ENCODE measurements at regions not wholly inside any gene's neighbourhood (a gene's known extent, or its start where the extent isn't known, plus 50 kb on each side); places are given as distances from the start of the nearest gene placed in this dataset.

DNA sequence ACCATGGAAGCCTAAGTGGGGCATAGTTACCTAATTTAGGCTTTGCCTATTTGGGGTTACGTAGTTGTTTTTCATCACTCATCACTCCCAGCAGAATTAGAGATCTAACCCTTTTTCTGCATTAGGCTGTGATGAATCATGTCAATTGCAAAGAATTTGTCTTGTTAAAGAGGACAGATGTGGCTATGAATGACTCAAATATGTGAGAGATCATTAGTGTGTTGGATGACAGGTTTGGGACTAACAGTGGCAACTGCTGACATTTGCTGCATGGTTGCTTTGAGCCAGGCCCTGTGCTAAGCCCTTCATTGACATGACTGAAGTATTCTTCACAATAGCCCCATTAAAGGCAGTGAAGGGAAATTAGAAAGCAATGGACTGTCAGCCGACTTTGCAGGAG, 83.4 kb upstream of the BMPER start:
- no peak for DNase-seq

- no peak for DNase-seq
Measured at GRCh38 chr7:33823913-33824312, 81.4 kb upstream of the BMPER start.

DNA sequence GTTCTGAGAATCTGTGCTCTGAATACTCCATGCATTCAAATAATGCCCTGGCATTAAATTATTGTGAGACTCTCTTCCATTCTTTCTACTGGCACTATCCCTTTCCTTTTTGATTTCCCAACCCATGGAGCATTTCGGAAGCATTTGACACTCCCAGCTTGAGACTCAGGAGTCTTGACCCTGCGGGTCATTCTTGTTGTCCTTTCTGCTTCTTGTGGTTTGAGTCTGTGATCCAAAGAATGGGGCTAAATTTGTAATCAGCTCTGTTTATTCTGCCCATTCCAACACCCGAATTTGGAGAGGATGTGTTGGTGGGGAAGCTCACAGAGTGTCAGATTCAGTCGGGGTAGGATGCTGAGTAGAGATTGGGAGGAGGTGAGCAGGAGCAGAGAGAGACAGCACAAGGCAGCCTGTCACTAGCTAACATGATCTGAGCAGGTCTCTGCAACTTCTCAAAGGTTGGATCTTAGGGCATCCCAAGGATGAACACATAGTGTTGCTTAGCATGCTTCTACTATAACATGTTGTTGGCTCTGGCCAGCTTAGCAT, 80.4 kb upstream of the BMPER start:
- DNase-seq, result no peak

- no peak for DNase-seq
Measured at GRCh38 chr7:33825644-33826043, 79.7 kb upstream of the BMPER start.

- no peak for DNase-seq
Measured at GRCh38 chr7:33829536-33829935, 75.8 kb upstream of the BMPER start.

DNA sequence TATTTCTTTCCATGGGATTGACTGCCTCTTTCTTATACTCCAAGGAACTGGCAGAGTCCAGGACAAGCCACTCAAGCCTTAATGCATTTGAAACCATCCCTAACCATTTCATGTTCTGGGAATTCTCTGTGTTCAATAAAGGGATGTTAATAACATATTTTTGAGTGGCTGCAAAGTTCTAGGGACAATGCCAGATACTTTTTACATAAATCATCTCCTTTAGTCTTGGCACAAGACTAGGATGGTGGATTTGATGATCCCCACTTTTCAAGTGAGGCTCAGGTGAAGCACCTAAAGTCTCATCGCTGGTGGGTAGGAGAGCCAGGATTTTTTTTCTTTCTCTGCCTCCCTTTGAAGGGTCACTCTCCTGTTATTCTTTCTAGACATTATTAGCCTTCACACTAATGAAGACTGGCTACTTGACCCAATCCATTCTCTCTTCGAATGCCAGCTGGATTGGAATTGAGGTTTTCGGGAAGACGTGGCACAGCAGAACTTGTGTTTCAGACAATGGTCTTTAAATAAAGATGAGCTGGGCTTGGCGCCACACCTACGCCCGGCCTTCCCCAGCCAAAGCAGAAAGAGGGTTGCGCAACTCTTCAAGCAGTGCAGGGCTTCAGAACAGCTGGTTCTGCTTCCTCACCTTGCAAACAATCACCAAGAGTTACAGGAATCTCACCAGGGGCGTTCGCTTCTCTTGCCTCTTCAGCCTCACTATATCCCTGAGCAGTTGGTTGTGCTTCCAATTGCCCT, 73.8 kb upstream of the BMPER start:
- DNase-seq, result no peak

DNA sequence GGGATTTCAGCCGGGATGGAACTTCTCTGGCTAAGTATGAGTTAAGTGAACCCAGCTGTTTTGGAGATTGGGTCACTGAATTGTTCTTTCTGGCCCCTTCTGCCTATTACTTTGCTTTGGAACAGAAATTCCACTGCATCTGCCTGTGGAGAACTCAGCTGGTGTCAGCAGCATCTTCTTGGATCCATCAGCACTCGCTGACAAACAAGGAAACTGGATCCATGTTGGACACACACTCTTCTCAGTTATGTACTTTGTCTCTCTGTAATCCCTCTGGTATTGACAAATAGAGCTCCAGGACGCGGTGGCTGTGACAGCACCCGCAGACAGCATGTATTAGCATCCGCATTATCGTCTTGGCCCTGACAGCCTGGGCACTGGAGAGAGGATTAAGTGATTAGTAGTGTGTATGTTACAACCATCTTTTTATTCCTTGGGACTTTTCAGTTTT, 73.0 kb upstream of the BMPER start:
- no peak for DNase-seq

DNA sequence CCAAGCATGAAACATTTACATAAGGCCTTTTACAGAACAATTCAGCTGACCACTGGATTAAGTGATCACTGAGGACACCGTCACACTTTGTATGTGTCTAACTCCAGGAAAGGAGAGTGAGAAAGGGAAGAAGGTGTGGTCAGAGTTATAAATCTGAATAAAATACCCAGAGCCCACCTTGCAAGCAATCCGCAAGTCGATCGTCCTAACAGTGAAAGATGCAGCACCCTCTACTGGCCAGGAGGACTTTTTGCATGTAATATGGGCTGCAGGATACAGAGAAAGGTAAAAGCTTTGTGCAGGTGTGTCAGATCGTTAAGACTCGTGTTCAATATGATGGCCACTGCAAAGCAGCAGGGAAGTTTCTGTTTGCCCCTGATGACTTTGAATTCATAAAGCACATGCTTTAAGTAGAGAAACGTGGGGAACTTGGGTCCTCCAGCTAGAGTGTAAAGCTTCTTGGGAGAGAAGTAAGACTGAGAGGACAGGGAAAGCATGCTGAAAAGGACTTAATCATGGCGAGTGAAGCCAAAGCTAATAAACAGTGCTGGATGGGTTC, 68.5 kb upstream of the BMPER start:
- DNase-seq, result peak; percentile 36

- no peak for DNase-seq
Measured at GRCh38 chr7:33837356-33837851, 67.9 kb upstream of the BMPER start.

GRCh38 chr7:33841031-33841430, 64.3 kb upstream of the BMPER start:
- DNase-seq, result no peak

- DNase-seq, result no peak
Measured at GRCh38 chr7:33841705-33842129, 63.6 kb upstream of the BMPER start.

DNA sequence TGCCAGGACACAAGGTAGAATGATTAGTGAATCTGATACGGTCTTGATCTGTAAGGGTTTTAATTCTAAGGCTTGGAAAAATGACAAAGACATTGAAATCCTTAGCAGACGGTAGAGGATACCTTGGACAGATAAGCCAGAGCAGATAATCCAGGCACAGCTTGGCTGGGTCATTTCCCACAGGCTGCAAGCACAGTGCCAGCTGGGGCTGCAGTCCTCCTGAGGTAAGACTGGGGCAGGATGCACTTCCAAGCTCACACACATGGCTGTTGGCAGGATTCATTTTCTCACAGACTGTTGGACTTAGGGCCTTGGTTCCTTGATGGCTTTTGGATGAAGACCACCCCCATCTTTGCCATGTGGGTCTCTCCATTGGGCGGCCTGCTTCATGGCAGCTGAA, 63.2 kb upstream of the BMPER start:
- no peak for DNase-seq

GRCh38 chr7:33845991-33846509, 59.3 kb upstream of the BMPER start:
- DNase-seq, result no peak

- no peak for DNase-seq
Measured at GRCh38 chr7:33849004-33849403, 56.3 kb upstream of the BMPER start.

DNA sequence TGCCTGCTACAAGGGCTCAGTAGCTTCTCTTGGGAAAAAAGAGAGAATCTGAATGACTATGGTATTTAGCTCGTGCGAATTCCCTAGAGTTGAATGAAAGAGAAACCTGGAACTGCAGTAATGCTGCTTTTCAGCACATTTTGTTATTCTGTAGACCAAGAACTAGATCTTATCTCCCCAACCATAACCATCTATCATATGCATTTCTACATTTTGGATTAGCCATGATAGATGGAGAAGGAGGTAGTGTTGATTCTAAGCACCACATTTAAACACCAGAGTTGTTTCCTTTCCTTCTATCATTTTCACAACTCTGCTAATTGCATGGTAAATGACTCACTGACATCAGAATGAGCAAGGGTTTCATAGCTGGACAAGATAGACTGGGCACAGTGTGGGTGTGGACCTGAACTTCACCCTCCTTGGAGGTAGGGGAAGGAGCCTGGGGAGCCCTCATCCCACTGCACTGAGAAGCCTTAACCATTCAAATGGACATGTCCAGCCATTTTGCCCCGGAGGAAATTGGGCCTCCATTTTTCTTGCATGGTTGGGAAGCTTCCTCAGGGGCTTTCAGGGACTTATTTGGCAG, 55.3 kb upstream of the BMPER start:
- DNase-seq, result no peak

DNA sequence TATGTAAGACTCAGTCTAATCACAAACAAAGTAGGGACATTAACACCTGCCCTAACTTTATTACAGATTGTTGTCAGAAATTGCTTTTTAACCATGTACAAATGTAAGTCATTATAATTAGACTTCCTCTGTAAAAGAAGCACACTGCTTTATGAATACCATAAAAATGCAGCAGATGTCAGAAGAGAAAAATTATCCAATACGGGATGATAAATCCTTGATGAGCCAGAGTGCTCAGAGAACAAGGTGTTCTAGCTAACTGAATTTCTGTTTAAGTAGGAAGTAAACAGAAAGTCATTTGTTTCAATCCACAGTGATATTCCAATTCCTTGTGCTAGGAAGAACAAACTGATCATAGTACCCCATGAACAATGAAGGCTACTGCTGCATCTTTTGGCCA, 54.6 kb upstream of the BMPER start:
- DNase-seq, result no peak

- no peak for DNase-seq
Measured at GRCh38 chr7:33852838-33853237, 52.5 kb upstream of the BMPER start.

DNA sequence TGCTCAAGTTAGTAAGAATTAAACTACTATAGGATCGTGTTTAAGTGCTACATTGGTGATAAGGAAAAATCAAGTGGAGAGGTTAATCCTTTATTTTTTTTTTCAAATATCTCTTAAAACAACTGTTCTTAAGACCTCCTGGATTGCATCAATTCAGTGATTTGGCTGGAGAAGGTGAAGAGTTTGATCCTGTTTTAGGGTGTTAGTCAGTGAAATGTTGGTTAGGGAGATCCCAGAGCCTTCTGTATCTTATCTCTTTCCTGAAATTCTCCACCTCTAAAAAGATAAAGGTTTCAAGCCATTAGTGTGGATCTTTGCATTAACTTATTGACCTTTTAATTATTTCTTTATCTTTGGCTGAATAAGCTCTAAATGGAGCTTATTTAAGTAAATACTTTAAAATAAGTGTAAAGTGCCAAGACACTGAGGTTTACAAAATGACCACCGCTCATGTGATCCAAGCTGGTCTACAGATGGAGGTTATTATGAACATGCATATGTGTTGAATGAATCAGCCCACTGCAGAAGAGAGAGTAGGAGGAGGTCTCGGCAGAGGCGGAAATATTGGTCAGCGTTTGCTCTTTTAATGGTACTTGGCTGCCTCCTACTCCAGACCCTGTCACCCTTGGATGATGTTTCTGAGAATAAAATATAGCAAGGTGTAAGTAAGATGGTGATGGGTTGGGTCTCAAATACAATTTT, 51.8 kb upstream of the BMPER start:
- DNase-seq, result no peak

GRCh38 chr7:33854178-33854577, 51.2 kb upstream of the BMPER start:
- DNase-seq, result no peak

- no peak for DNase-seq
Measured at GRCh38 chr7:33854801-33855350, 50.5 kb upstream of the BMPER start.
